WTC11 (cell line): ENCODE measurements at regions not wholly inside any gene's neighbourhood (a gene's known extent, or its start where the extent isn't known, plus 50 kb on each side); places are given as distances from the start of the nearest gene placed in this dataset.

ENCODE experiments used
- ATAC-seq: fragments of 200-7000 bp; cut with Tn5 transposase; 2 replicates; pipeline ENCODE4 v1.10.0; 2021; ENCODE audit warnings: mild to moderate bottlenecking, moderate library complexity
- CTCF ChIA-PET: fragments of 300-600 bp; sonication (Branson Sonifier 250); formaldehyde crosslinking; loops from one replicate; lab custom pipeline; 2021; ENCODE audit warnings: antibody characterized with exemption; lab: Charles Lee
- POLR2A ChIA-PET: fragments of 350-600 bp; sonication (Branson Sonifier 250); formaldehyde crosslinking; loops from one replicate; lab custom pipeline; 2021; ENCODE audit warnings: antibody characterized with exemption; lab: Charles Lee
- DNase-seq: peaks from one replicate; pipeline ENCODE4 v3.0.0; 2021; ENCODE audit warnings: low spot score
- H3K27ac Mint-ChIP-seq: 2 replicates; pipeline ENCODE4 v1.8.0; 2021; ENCODE audit warnings: mixed read lengths
- H3K27me3 Mint-ChIP-seq: 2 replicates; pipeline ENCODE4 v1.8.0; 2021; ENCODE audit warnings: low read depth, mild to moderate bottlenecking, moderate library complexity, mixed read lengths
- H3K36me3 Mint-ChIP-seq: 2 replicates; pipeline ENCODE4 v1.8.0; 2021; ENCODE audit warnings: mixed read lengths
- H3K4me1 Mint-ChIP-seq: 2 replicates; pipeline ENCODE4 v1.8.0; 2022; ENCODE audit warnings: mixed read lengths
- H3K4me3 Mint-ChIP-seq: 2 replicates; pipeline ENCODE4 v1.8.0; 2021; ENCODE audit warnings: mild to moderate bottlenecking, moderate library complexity, mixed read lengths
- H3K9me3 Mint-ChIP-seq: 2 replicates; pipeline ENCODE4 v1.8.0; 2021; ENCODE audit warnings: mixed read lengths
- AFF4 ChIP-seq: sonication (generic); formaldehyde crosslinking; IDR thresholded peaks from 2 replicates; pipeline ENCODE4 v1.8.1; 2023; ENCODE audit warnings: mild to moderate bottlenecking, missing genetic modification reagents, borderline replicate concordance
- ATF6 ChIP-seq: sonication (generic); formaldehyde crosslinking; IDR thresholded peaks from 2 replicates; pipeline ENCODE4 v1.8.1; 2023; ENCODE audit warnings: mild to moderate bottlenecking, missing genetic modification reagents
- ETV6 ChIP-seq: sonication (generic); formaldehyde crosslinking; IDR thresholded peaks from 2 replicates; pipeline ENCODE4 v1.8.1; 2022; ENCODE audit warnings: mild to moderate bottlenecking, missing genetic modification reagents
- FOXJ3 ChIP-seq: sonication (generic); formaldehyde crosslinking; IDR thresholded peaks from 2 replicates; pipeline ENCODE4 v1.9.0; 2021; ENCODE audit warnings: missing genetic modification reagents, mild to moderate bottlenecking, borderline replicate concordance
- GTF2I ChIP-seq: fragments of 250-450 bp; sonication (Bioruptor Pico); conservative IDR thresholded peaks from 2 replicates; pipeline ENCODE4 v1.4.0; 2021; ENCODE audit warnings: mild to moderate bottlenecking
- IRF1 ChIP-seq: sonication (generic); formaldehyde crosslinking; IDR thresholded peaks from 2 replicates; pipeline ENCODE4 v1.8.0; 2023; ENCODE audit warnings: missing genetic modification reagents
- MLX ChIP-seq: sonication (generic); formaldehyde crosslinking; IDR thresholded peaks from 2 replicates; pipeline ENCODE4 v1.8.1; 2023; ENCODE audit warnings: mild to moderate bottlenecking, missing genetic modification reagents, moderate library complexity
- MXD4 ChIP-seq: fragments of 250-450 bp; sonication (Bioruptor Pico); IDR thresholded peaks from 2 replicates; pipeline ENCODE4 v1.8.0; 2021; ENCODE audit warnings: mild to moderate bottlenecking, moderate library complexity, borderline replicate concordance
- MYBL2 ChIP-seq: sonication (generic); formaldehyde crosslinking; IDR thresholded peaks from 2 replicates; pipeline ENCODE4 v1.8.1; 2023; ENCODE audit warnings: mild to moderate bottlenecking, moderate library complexity, missing genetic modification reagents
- NFE2L1 ChIP-seq: sonication (generic); formaldehyde crosslinking; IDR thresholded peaks from 2 replicates; pipeline ENCODE4 v1.8.1; 2023; ENCODE audit warnings: missing genetic modification reagents
- NR3C1 ChIP-seq: sonication (generic); formaldehyde crosslinking; conservative IDR thresholded peaks from 2 replicates; pipeline ENCODE4 v1.8.1; 2023; ENCODE audit warnings: low read depth, mild to moderate bottlenecking, missing genetic modification reagents
- PRDM15 ChIP-seq: sonication (generic); formaldehyde crosslinking; IDR thresholded peaks from 2 replicates; pipeline ENCODE4 v1.8.0; 2022; ENCODE audit warnings: missing genetic modification reagents
- RORB ChIP-seq: fragments of 250-450 bp; sonication (Bioruptor Pico); IDR thresholded peaks from 2 replicates; pipeline ENCODE4 v1.9.0; 2021; ENCODE audit warnings: mild to moderate bottlenecking
- ZBTB21 ChIP-seq: sonication (generic); formaldehyde crosslinking; IDR thresholded peaks from 2 replicates; pipeline ENCODE4 v1.8.1; 2023; ENCODE audit warnings: mild to moderate bottlenecking, missing genetic modification reagents, borderline replicate concordance
- ZNF281 ChIP-seq: sonication (generic); formaldehyde crosslinking; IDR thresholded peaks from 2 replicates; pipeline ENCODE4 v1.8.0; 2023; ENCODE audit warnings: mild to moderate bottlenecking, missing genetic modification reagents
- ZNF396 ChIP-seq: fragments of 250-450 bp; sonication (Bioruptor Pico); IDR thresholded peaks from 2 replicates; pipeline ENCODE4 v1.8.0; 2021; ENCODE audit warnings: mild to moderate bottlenecking, moderate library complexity, borderline replicate concordance
- ZNF671 ChIP-seq: fragments of 250-450 bp; sonication (Bioruptor Pico); IDR thresholded peaks from 2 replicates; pipeline ENCODE4 v1.8.0; 2021; ENCODE audit warnings: mild to moderate bottlenecking
- TF ChIP-seq, protein P1 (sequence below): fragments of 250-450 bp; sonication (Bioruptor Pico); IDR thresholded peaks from 2 replicates; pipeline ENCODE4 v1.9.0; 2021; ENCODE audit warnings: mild to moderate bottlenecking
- TF ChIP-seq, protein P2 (sequence below): sonication (generic); formaldehyde crosslinking; IDR thresholded peaks from 2 replicates; pipeline ENCODE4 v1.8.0; 2022; ENCODE audit warnings: mild to moderate bottlenecking, missing genetic modification reagents

- TF ChIP-seq PRDM15 (no peak), AFF4 (CRISPR knock-in tag) (no peak), ATF6 (no peak), ZNF671 (no peak)
- TF ChIP-seq, protein P1, sequence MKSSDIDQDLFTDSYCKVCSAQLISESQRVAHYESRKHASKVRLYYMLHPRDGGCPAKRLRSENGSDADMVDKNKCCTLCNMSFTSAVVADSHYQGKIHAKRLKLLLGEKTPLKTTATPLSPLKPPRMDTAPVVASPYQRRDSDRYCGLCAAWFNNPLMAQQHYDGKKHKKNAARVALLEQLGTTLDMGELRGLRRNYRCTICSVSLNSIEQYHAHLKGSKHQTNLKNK (CRISPR knock-in tag): no peak
Observed at GRCh38 chr1:187762118-187762517, 933.4 kb downstream of the PLA2G4A start (continued).

- Mint-ChIP-seq H3K9me3 (peaks cover 19% of the 10 kb centered on the region), H3K36me3 (peaks cover 22% of the 10 kb centered on the region), H3K27me3 (no peaks in the 10 kb centered on the region), H3K4me1 (peaks cover 32% of the 10 kb centered on the region), H3K4me3 (no peak overlapping the region), H3K27ac (no peak overlapping the region)
- no peak for TF ChIP-seq MLX
- TF ChIP-seq ETV6 (CRISPR knock-in tag): no peak
- TF ChIP-seq ZBTB21 (CRISPR knock-in tag): no peak
- TF ChIP-seq FOXJ3 (CRISPR knock-in tag): no peak
- TF ChIP-seq, protein P2, sequence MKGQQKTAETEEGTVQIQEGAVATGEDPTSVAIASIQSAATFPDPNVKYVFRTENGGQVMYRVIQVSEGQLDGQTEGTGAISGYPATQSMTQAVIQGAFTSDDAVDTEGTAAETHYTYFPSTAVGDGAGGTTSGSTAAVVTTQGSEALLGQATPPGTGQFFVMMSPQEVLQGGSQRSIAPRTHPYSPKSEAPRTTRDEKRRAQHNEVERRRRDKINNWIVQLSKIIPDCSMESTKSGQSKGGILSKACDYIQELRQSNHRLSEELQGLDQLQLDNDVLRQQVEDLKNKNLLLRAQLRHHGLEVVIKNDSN (CRISPR knock-in tag): no peak
- no peak for TF ChIP-seq GTF2I
- TF ChIP-seq MYBL2 (CRISPR knock-in tag): no peak
- POLR2A ChIA-PET: no interaction called here
- DNase-seq: no peak
- CTCF ChIA-PET: no interaction called here
- ATAC-seq: no peak
Observed at GRCh38 chr1:187763465-187763864, 934.7 kb downstream of the PLA2G4A start.

- ChIA-PET POLR2A (no interaction called here), CTCF (no interaction called here)
- Mint-ChIP-seq H3K27ac (no peak overlapping the region), H3K9me3 (peaks cover 19% of the 10 kb centered on the region), H3K27me3 (no peaks in the 10 kb centered on the region), H3K36me3 (peaks cover 25% of the 10 kb centered on the region), H3K4me3 (no peak overlapping the region), H3K4me1 (peaks cover 27% of the 10 kb centered on the region)
- DNase-seq (no peak), ATAC-seq (no peak)
- TF ChIP-seq RORB (CRISPR knock-in tag) (no peak), NR3C1 (CRISPR knock-in tag) (no peak), ZNF281 (CRISPR knock-in tag) (no peak), MXD4 (no peak), IRF1 (no peak), ZNF396 (CRISPR knock-in tag) (no peak), NFE2L1 (CRISPR knock-in tag) (no peak)
Observed at GRCh38 chr1:187763976-187764375, 935.2 kb downstream of the PLA2G4A start.
